ENCODE measurements at regions not wholly inside any gene's neighbourhood (a gene's known extent, or its start where the extent isn't known, plus 50 kb on each side); places are given as distances from the start of the nearest gene placed in this dataset.

GRCh38 chr6:130760006-130760405, 67.2 kb upstream of the SMLR1 start:
- no peak for DNase-seq (ENCODE audit: low spot score)
- TF ChIP-seq, protein P1, sequence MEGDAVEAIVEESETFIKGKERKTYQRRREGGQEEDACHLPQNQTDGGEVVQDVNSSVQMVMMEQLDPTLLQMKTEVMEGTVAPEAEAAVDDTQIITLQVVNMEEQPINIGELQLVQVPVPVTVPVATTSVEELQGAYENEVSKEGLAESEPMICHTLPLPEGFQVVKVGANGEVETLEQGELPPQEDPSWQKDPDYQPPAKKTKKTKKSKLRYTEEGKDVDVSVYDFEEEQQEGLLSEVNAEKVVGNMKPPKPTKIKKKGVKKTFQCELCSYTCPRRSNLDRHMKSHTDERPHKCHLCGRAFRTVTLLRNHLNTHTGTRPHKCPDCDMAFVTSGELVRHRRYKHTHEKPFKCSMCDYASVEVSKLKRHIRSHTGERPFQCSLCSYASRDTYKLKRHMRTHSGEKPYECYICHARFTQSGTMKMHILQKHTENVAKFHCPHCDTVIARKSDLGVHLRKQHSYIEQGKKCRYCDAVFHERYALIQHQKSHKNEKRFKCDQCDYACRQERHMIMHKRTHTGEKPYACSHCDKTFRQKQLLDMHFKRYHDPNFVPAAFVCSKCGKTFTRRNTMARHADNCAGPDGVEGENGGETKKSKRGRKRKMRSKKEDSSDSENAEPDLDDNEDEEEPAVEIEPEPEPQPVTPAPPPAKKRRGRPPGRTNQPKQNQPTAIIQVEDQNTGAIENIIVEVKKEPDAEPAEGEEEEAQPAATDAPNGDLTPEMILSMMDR (IDR thresholded peaks at IDR 0.05; ENCODE audit: extremely low read depth, missing control alignments), result peak; percentile 12

DNA sequence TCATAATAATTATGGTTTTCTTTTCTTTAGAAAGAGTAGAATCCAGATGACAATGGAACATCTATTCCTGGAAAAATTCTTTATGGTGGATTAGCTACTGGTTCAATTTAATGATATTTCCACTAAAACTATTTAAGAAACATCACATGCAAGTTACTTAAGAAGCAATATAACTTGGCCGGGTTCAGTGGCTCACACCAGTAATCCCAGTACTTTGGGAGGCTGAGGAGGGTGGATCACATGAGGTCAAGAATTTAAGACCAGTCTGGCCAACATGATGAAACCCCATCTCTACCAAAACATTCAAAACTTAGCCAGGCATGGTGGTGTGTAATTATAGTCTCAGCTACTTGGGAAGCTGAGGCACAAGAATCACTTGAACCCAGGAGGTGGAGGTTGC, 65.9 kb upstream of the SMLR1 start:
- TF ChIP-seq, protein P1 (IDR thresholded peaks at IDR 0.05; ENCODE audit: extremely low read depth, missing control alignments), result no peak
- no peak for DNase-seq (ENCODE audit: low spot score)

DNA sequence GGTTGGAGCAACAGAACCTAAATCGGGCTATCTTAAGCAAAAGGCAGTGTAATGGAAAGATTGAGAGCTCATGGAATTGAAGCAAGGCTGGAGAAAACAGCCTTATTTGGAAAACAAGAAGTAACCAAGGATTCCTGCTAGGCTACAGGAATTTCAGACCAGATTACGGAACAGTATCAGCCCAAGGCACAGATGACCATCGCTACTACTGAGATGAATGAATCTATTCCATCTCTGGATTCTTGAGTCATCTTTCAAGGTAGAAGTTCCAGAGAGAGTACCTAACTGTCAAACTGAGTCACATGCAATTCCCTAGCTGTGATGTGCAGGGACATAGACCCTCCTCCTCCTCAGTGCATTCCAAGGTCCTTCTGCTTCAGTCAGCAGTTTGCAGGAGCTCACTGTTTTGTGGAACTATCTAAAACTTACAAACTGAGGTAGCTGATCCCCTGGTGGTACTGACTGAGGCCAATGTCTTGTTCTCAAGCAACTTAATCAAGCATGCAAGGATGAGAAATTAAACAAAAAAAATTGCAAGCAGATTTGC, 62.0 kb upstream of the SMLR1 start:
- TF ChIP-seq, protein P1 (IDR thresholded peaks at IDR 0.05; ENCODE audit: extremely low read depth, missing control alignments), result no peak
- no peak for DNase-seq (ENCODE audit: low spot score)

GRCh38 chr6:130766239-130767144, 60.7 kb upstream of the SMLR1 start:
- TF ChIP-seq, protein P1 (IDR thresholded peaks at IDR 0.05; ENCODE audit: extremely low read depth, missing control alignments), result no peak
- no peak for DNase-seq (ENCODE audit: low spot score)

DNA sequence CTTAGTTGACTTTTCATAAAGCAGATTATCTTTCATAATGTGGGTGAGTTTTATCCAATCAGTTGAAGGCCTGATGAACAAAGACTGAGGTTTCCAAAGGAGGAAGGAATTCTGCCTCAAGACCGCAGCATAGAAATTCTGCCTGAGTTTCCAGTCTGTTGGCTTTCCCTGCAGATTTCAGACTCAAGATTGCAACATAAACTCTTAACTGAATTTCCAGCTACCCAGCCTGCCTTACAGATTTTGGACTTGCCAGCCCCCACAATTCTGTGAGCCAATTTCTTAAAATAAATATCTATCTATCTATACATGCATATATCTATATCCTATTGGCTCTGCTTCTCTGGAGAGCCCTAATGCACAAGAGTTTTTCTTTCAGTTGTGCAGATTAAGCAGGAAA, 57.3 kb upstream of the SMLR1 start:
- TF ChIP-seq, protein P1 (IDR thresholded peaks at IDR 0.05; ENCODE audit: extremely low read depth, missing control alignments), result no peak
- no peak for DNase-seq (ENCODE audit: low spot score)

DNA sequence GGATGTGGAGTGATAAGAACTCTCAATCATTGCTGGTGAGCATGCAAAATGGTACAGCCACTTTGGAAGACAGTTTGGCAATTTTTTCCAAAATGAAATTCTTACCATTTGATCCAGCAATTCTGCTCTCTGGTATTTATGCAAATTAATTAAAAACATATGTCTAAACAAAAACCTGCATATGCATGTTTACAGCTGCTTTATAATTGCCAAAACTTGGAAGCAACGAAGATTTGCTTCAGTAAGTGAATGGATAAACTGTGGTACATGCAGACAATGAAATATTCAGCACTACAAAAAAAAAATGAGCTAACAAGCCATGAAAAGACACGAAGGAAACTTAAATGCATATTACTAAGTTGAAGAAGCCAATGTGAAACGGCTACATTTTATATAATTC, 55.5 kb upstream of the SMLR1 start:
- TF ChIP-seq, protein P1 (IDR thresholded peaks at IDR 0.05; ENCODE audit: extremely low read depth, missing control alignments), result no peak
- DNase-seq (ENCODE audit: low spot score), result no peak

- TF ChIP-seq, protein P1 (IDR thresholded peaks at IDR 0.05; ENCODE audit: extremely low read depth, missing control alignments), result no peak
- no peak for DNase-seq (ENCODE audit: low spot score)
Observed at GRCh38 chr6:130773860-130774259, 53.3 kb upstream of the SMLR1 start.
